IMR-90 (cell line): ENCODE measurements at regions not wholly inside any gene's neighbourhood (a gene's known extent, or its start where the extent isn't known, plus 50 kb on each side); places are given as distances from the start of the nearest gene placed in this dataset.

Experiments
- ATAC-seq: fragments of 200-7000 bp; cut with Tn5 transposase; 2 replicates; pipeline ENCODE4 v1.9.1; 2020; ENCODE audit warnings: low read depth, mild to moderate bottlenecking, moderate library complexity
- BruUV-seq: library from RNA; stranded (reverse); fragments of 400-500 nt; replicated peaks from 2 replicates; lab custom pipeline; 2021; lab: Mats Ljungman, UMichigan
- CTCF ChIA-PET: fragments of 300-600 bp; formaldehyde crosslinking; extraction: SDS; loops from one replicate; lab custom pipeline; 2021; ENCODE audit warnings: antibody characterized with exemption; lab: Yijun Ruan, JAX
- POLR2A ChIA-PET: fragments of 300-600 bp; sonication (Branson Sonifier 250); formaldehyde crosslinking; loops from one replicate; lab custom pipeline; 2022; ENCODE audit warnings: antibody characterized with exemption; ENCODE audit not compliant: unreplicated experiment; lab: Charles Lee
- DNase-seq: peaks from one replicate; pipeline ENCODE4 v3.0.0; 2013
- H2AFZ ChIP-seq: replicated peaks from 2 replicates; pipeline ENCODE3; 2013; ENCODE audit warnings: low read length, mild to moderate bottlenecking; ENCODE audit not compliant: poor library complexity
- H2AK5ac ChIP-seq: 2 replicates; pipeline ENCODE4 v1.6.1; 2013; ENCODE audit warnings: low read depth, low read length, inconsistent platforms
- H2AK9ac ChIP-seq: replicated peaks from 2 replicates; pipeline ENCODE3; 2013; ENCODE audit warnings: mild to moderate bottlenecking, low read depth, low read length, moderate library complexity; ENCODE audit not compliant: poor library complexity
- H2BK120ac ChIP-seq: 2 replicates; pipeline ENCODE4 v1.6.1; 2013; ENCODE audit warnings: low read depth, low read length, inconsistent platforms
- H2BK15ac ChIP-seq: 3 replicates; pipeline ENCODE4 v1.6.1; 2013; ENCODE audit warnings: low read depth, low read length, inconsistent platforms
- H2BK20ac ChIP-seq: 2 replicates; pipeline ENCODE4 v1.6.1; 2013; ENCODE audit warnings: low read depth, mild to moderate bottlenecking, inconsistent platforms, low read length, moderate library complexity
- H2BK5ac ChIP-seq: 2 replicates; pipeline ENCODE4 v1.6.1; 2013; ENCODE audit warnings: mild to moderate bottlenecking, low read depth, low read length, inconsistent platforms; ENCODE audit not compliant: poor library complexity, severe bottlenecking
- H3K14ac ChIP-seq: replicated peaks from 2 replicates; pipeline ENCODE4 v1.6.1; 2013; ENCODE audit warnings: low read depth, low read length, inconsistent platforms
- H3K18ac ChIP-seq: 2 replicates; pipeline ENCODE4 v1.6.1; 2013; ENCODE audit warnings: low read depth, low read length, control low read depth
- H3K23ac ChIP-seq: 2 replicates; pipeline ENCODE4 v1.6.1; 2013; ENCODE audit warnings: low read depth, low read length, inconsistent platforms
- H3K27ac ChIP-seq: 2 replicates; pipeline ENCODE4 v1.5.1; 2013; ENCODE audit warnings: mild to moderate bottlenecking, control low read depth, low read length; ENCODE audit not compliant: insufficient read depth
- H3K27me3 ChIP-seq: 2 replicates; pipeline ENCODE4 v1.6.1; 2013; ENCODE audit warnings: low read length; ENCODE audit not compliant: control insufficient read depth, insufficient read depth
- H3K36me3 ChIP-seq: 2 replicates; pipeline ENCODE4 v1.6.1; 2013; ENCODE audit warnings: low read length, mixed read lengths; ENCODE audit not compliant: control insufficient read depth, insufficient read depth
- H3K4ac ChIP-seq: 2 replicates; pipeline ENCODE4 v1.6.1; 2013; ENCODE audit warnings: low read depth, low read length, inconsistent platforms
- H3K4me1 ChIP-seq: 2 replicates; pipeline ENCODE4 v1.6.1; 2013; ENCODE audit warnings: low read length, mixed read lengths; ENCODE audit not compliant: control insufficient read depth, insufficient read depth
- H3K4me2 ChIP-seq: 2 replicates; pipeline ENCODE4 v1.6.1; 2013; ENCODE audit warnings: low read depth, mild to moderate bottlenecking, control low read depth, low read length, moderate library complexity
- H3K4me3 ChIP-seq: 2 replicates; pipeline ENCODE4 v1.5.1; 2013; ENCODE audit warnings: low read depth, mild to moderate bottlenecking, control low read depth, low read length, moderate library complexity; ENCODE audit not compliant: insufficient read depth
- H3K56ac ChIP-seq: 2 replicates; pipeline ENCODE4 v1.6.1; 2013; ENCODE audit warnings: low read length, inconsistent platforms; ENCODE audit not compliant: insufficient read depth; ENCODE audit errors: extremely low read depth
- H3K79me1 ChIP-seq, 2 experiments: 2 replicates each; pipeline ENCODE4 v1.6.1; 2013; ENCODE audit warnings: low read length in 2 of 2, inconsistent platforms in 1 of 2, low read depth in 1 of 2
- H3K9ac ChIP-seq: 2 replicates; pipeline ENCODE4 v1.6.1; 2013; ENCODE audit warnings: low read depth, low read length, control low read depth
- H3K9me1 ChIP-seq: 2 replicates; pipeline ENCODE4 v1.6.1; 2013; ENCODE audit warnings: low read length, inconsistent platforms; ENCODE audit not compliant: insufficient read depth
- H3K9me3 ChIP-seq: 2 replicates; pipeline ENCODE4 v1.6.1; 2013; ENCODE audit warnings: low read length; ENCODE audit not compliant: control insufficient read depth, insufficient read depth
- H4K20me1 ChIP-seq: 2 replicates; pipeline ENCODE4 v1.6.1; 2013; ENCODE audit warnings: low read length, inconsistent platforms; ENCODE audit not compliant: insufficient read depth
- H4K5ac ChIP-seq: 2 replicates; pipeline ENCODE4 v1.6.1; 2013; ENCODE audit warnings: mild to moderate bottlenecking, low read depth, low read length, control low read depth
- H4K8ac ChIP-seq, 2 experiments: 2 replicates each; pipeline ENCODE4 v1.6.1; 2013; ENCODE audit warnings: low read depth in 2 of 2, low read length in 2 of 2, control low read depth in 1 of 2, inconsistent platforms in 1 of 2
- H4K91ac ChIP-seq: 2 replicates; pipeline ENCODE4 v1.6.1; 2013; ENCODE audit warnings: low read depth, low read length, inconsistent platforms; ENCODE audit not compliant: insufficient read depth
- BHLHE40 ChIP-seq: fragments of 150-350 bp; IDR thresholded peaks from 2 replicates; pipeline ENCODE4 v1.6.1; 2016; ENCODE audit warnings: mild to moderate bottlenecking, low read depth, low read length
- CEBPB ChIP-seq: IDR thresholded peaks from 2 replicates; pipeline ENCODE4 v1.6.1; 2012; ENCODE audit warnings: low read depth, low read length, improper control_type of control experiment
- CHD1 ChIP-seq: IDR thresholded peaks from 2 replicates; pipeline ENCODE4 v1.6.1; 2012; ENCODE audit warnings: low read depth, low read length, improper control_type of control experiment
- CTCF ChIP-seq: conservative IDR thresholded peaks from 2 replicates; pipeline ENCODE4 v1.5.1; 2012; ENCODE audit warnings: mild to moderate bottlenecking, low read depth, low read length, improper control_type of control experiment
- ELK1 ChIP-seq: fragments of 150-350 bp; IDR thresholded peaks from 2 replicates; pipeline ENCODE4 v1.6.1; 2016; ENCODE audit warnings: low read depth, mild to moderate bottlenecking, low read length, moderate library complexity, borderline replicate concordance
- FOS ChIP-seq: fragments of 150-350 bp; IDR thresholded peaks from 2 replicates; pipeline ENCODE4 v1.6.1; 2016; ENCODE audit warnings: low read depth, low read length
- MAFK ChIP-seq: IDR thresholded peaks from 2 replicates; pipeline ENCODE4 v1.6.1; 2012; ENCODE audit warnings: low read depth, low read length, improper control_type of control experiment
- MAZ ChIP-seq: IDR thresholded peaks from 2 replicates; pipeline ENCODE4 v1.6.1; 2012; ENCODE audit warnings: low read depth, mild to moderate bottlenecking, low read length, improper control_type of control experiment, moderate library complexity, borderline replicate concordance
- MXI1 ChIP-seq: IDR thresholded peaks from 2 replicates; pipeline ENCODE4 v1.6.1; 2012; ENCODE audit warnings: low read depth, mild to moderate bottlenecking, low read length, moderate library complexity, borderline replicate concordance
- NFE2L2 ChIP-seq: fragments of 150-350 bp; IDR thresholded peaks from 2 replicates; pipeline ENCODE4 v1.6.1; 2016; ENCODE audit warnings: low read depth, mild to moderate bottlenecking, low read length
- POLR2A ChIP-seq: IDR thresholded peaks from 2 replicates; pipeline ENCODE4 v1.6.1; 2012; ENCODE audit warnings: mild to moderate bottlenecking, low read depth, low read length
- RAD21 ChIP-seq: IDR thresholded peaks from 2 replicates; pipeline ENCODE4 v1.6.1; 2012; ENCODE audit warnings: low read length, improper control_type of control experiment
- RCOR1 ChIP-seq: IDR thresholded peaks from 2 replicates; pipeline ENCODE4 v1.6.1; 2012; ENCODE audit warnings: mild to moderate bottlenecking, low read length, improper control_type of control experiment; ENCODE audit not compliant: insufficient replicate concordance
- RFX5 ChIP-seq: IDR thresholded peaks from 2 replicates; pipeline ENCODE4 v1.8.0; 2012; ENCODE audit warnings: low read depth, mild to moderate bottlenecking, low read length, moderate library complexity
- SMC3 ChIP-seq: fragments of 150-350 bp; IDR thresholded peaks from 2 replicates; pipeline ENCODE4 v1.6.1; 2016; ENCODE audit warnings: low read depth, mild to moderate bottlenecking, antibody characterized with exemption, low read length, moderate library complexity
- USF2 ChIP-seq: fragments of 150-350 bp; IDR thresholded peaks from 2 replicates; pipeline ENCODE4 v1.6.1; 2017; ENCODE audit warnings: mild to moderate bottlenecking, antibody characterized with exemption, low read length, low read depth
- WGBS, 2 experiments: methylation state at CpG; one replicate each; pipeline versions ENCODE4 v1.1.5 to v1.1.7; 2013; ENCODE audit warnings: missing lambda C conversion rate in 2 of 2; ENCODE audit not compliant: insufficient read length in 1 of 2; ENCODE audit errors: extremely low coverage in 2 of 2; 5-methylcytosine and 5-hydroxymethylcytosine counted together
- dilution Hi-C: fragments of 300-500 bp; cut with HindIII; formaldehyde crosslinking; loops from one replicate; pipeline ENCODE4 v1.14.3; 2018; ENCODE audit warnings: low sequenced_read_pairs; ENCODE audit not compliant: unreplicated experiment
- in situ Hi-C: fragments of 300-500 bp; cut with MboI; formaldehyde crosslinking; loops from 3 replicates; pipeline ENCODE4 v1.14.3; 2019; ENCODE audit warnings: low sequenced_read_pairs, inconsistent platforms, mixed read lengths
- intact Hi-C: fragments of 100-400 bp; cut with micrococcal nuclease; formaldehyde crosslinking; loops from 2 replicates; pipeline ENCODE4 v1.10.0; 2022

- in situ Hi-C loops (no loop called here), intact Hi-C loops (no loop called here), dilution Hi-C loops (no loop called here)
- H3K4me3 ChIP-seq, result no peak overlapping the region
- no peak overlapping the region for H3K4me2 ChIP-seq
- DNase-seq (no peak), ATAC-seq (no peak)
- H2AK9ac ChIP-seq, result no peak overlapping the region
- H3K56ac ChIP-seq, result no peak overlapping the region
- no peaks in the 10 kb centered on the region for H3K4me1 ChIP-seq
- no peak overlapping the region for H3K4ac ChIP-seq
- no peak overlapping the region for H2BK120ac ChIP-seq
- no peak overlapping the region for H2BK15ac ChIP-seq
- no peak overlapping the region for H4K5ac ChIP-seq
- WGBS, 2 experiments, result no CpG with 5 or more reads among the region's 4 CpGs
- no peak overlapping the region for H2AFZ ChIP-seq
- no peaks in the 10 kb centered on the region for H4K20me1 ChIP-seq
- H2AK5ac ChIP-seq, result no peak overlapping the region
- no TSS peak for BruUV-seq
- no peaks in the 10 kb centered on the region for H3K36me3 ChIP-seq
- ChIA-PET POLR2A (no interaction called here), CTCF (no interaction called here)
- TF ChIP-seq MAFK (no peak), CTCF (no peak), MAZ (no peak), ELK1 (no peak), BHLHE40 (no peak), CHD1 (no peak), RFX5 (no peak), RCOR1 (no peak), USF2 (no peak), NFE2L2 (no peak), MXI1 (no peak), POLR2A (no peak), CEBPB (no peak), SMC3 (no peak), FOS (no peak), RAD21 (no peak)
- H3K14ac ChIP-seq, result no peak overlapping the region
- no peak overlapping the region for H2BK5ac ChIP-seq
- H3K9me3 ChIP-seq, result no peaks in the 10 kb centered on the region
- no peak overlapping the region for H3K9ac ChIP-seq
- H3K27ac ChIP-seq, result no peak overlapping the region
- H3K18ac ChIP-seq, result no peak overlapping the region
- H4K8ac ChIP-seq, result no peak overlapping the region
- no peak overlapping the region for H3K23ac ChIP-seq
- H4K91ac ChIP-seq, result no peak overlapping the region
- no peaks in the 10 kb centered on the region for H3K27me3 ChIP-seq
- H3K9me1 ChIP-seq, result no peaks in the 10 kb centered on the region
- no peaks in the 10 kb centered on the region for H3K79me1 ChIP-seq
- no peak overlapping the region for H2BK20ac ChIP-seq
Measured at GRCh38 chr5:58069846-58070245, 390.0 kb downstream of the PLK2 start.
